GM12864 (cell line): ENCODE measurements at regions not wholly inside any gene's neighbourhood (a gene's known extent, or its start where the extent isn't known, plus 50 kb on each side); places are given as distances from the start of the nearest gene placed in this dataset.

Experiments
- DNase-seq: peaks from one replicate; pipeline ENCODE4 v3.0.0-alpha.2; 2011; ENCODE audit warnings: low read depth
- H3K4me3 ChIP-seq: 2 replicates; pipeline ENCODE4 v1.5.1; 2011; ENCODE audit warnings: mild to moderate bottlenecking, low read depth, low read length, control low read depth
- CTCF ChIP-seq: IDR thresholded peaks from 2 replicates; pipeline ENCODE4 v1.5.1; 2011; ENCODE audit warnings: low read depth, mild to moderate bottlenecking, moderate library complexity, low read length, control low read depth, inconsistent platforms; ENCODE audit errors: missing control alignments

GRCh38 chr2:8264981-8265380 is 416.9 kb upstream of the ID2 start:
- no peak for DNase-seq
- no peak overlapping the region for H3K4me3 ChIP-seq
- TF ChIP-seq CTCF = no peak

GRCh38 chr2:8265476-8266226 is 416.2 kb upstream of the ID2 start:
- no peak for TF ChIP-seq CTCF
- H3K4me3 ChIP-seq = no peak overlapping the region
- no peak for DNase-seq

- no peak overlapping the region for H3K4me3 ChIP-seq
- no peak for TF ChIP-seq CTCF
- no peak for DNase-seq
Observed at GRCh38 chr2:8266563-8266962, 415.3 kb upstream of the ID2 start.

GRCh38 chr2:8267048-8267447 is 414.8 kb upstream of the ID2 start:
- no peak for DNase-seq
- H3K4me3 ChIP-seq = no peak overlapping the region
- no peak for TF ChIP-seq CTCF

GRCh38 chr2:8267721-8268120 is 414.1 kb upstream of the ID2 start:
- TF ChIP-seq CTCF = no peak
- H3K4me3 ChIP-seq = no peak overlapping the region

GRCh38 chr2:8268172-8268783 is 413.6 kb upstream of the ID2 start:
- H3K4me3 ChIP-seq = no peak overlapping the region
- no peak for DNase-seq
- no peak for TF ChIP-seq CTCF

More at GRCh38 chr2:8267721-8268120, 414.1 kb upstream of the ID2 start:
- DNase-seq = no peak

- no peak overlapping the region for H3K4me3 ChIP-seq
- TF ChIP-seq CTCF = no peak
- DNase-seq = no peak
Observed at GRCh38 chr2:8270699-8271098, 411.2 kb upstream of the ID2 start.
